GM12878 (cell line): ENCODE measurements at regions not wholly inside any gene's neighbourhood (a gene's known extent, or its start where the extent isn't known, plus 50 kb on each side); places are given as distances from the start of the nearest gene placed in this dataset.

Source experiments
- ATAC-seq: fragments of 200-7000 bp; cut with Tn5 transposase; 3 replicates; pipeline ENCODE4 v1.9.1; 2020; ENCODE audit warnings: mild to moderate bottlenecking, moderate library complexity
- BruUV-seq: library from RNA; stranded (reverse); fragments of 400-500 nt; replicated peaks from 2 replicates; lab custom pipeline; 2021; lab: Mats Ljungman, UMichigan
- CTCF ChIA-PET: fragments of 300-600 bp; sonication (Branson Sonifier 250); formaldehyde crosslinking; extraction: SDS; loops from one replicate; lab custom pipeline; 2021; ENCODE audit warnings: inconsistent platforms; lab: Yijun Ruan, JAX
- POLR2A ChIA-PET: fragments of 350-600 bp; formaldehyde crosslinking; extraction: SDS; loops from one replicate; lab custom pipeline; 2021; ENCODE audit warnings: inconsistent platforms; lab: Charles Lee
- RAD21 ChIA-PET: fragments of 300-600 bp; sonication (Branson Sonifier 250); formaldehyde crosslinking; loops from one replicate; lab custom pipeline; 2023; ENCODE audit warnings: antibody characterized with exemption; ENCODE audit not compliant: unreplicated experiment; lab: Charles Lee
- SMC1A ChIA-PET: fragments of 300-600 bp; sonication (Branson Sonifier 250); formaldehyde crosslinking; loops from one replicate; lab custom pipeline; 2023; ENCODE audit not compliant: unreplicated experiment, uncharacterized antibody; lab: Charles Lee
- DNase-seq: peaks from one replicate; pipeline ENCODE4 v3.0.0-alpha.2; 2011; ENCODE audit warnings: low read depth, low spot score
- FAIRE-seq: peaks from 3 replicates; lab custom pipeline; 2011; peaks lifted over from hg19 to GRCh38; lab: Jason Lieb, UNC
- H2AFZ ChIP-seq: 2 replicates; pipeline ENCODE4 v1.6.0; 2011; ENCODE audit warnings: low read depth, low read length, control low read depth; ENCODE audit not compliant: control insufficient read depth
- H3K27ac ChIP-seq: 2 replicates; pipeline ENCODE4 v1.5.1; 2011; ENCODE audit warnings: control low read depth; ENCODE audit not compliant: control insufficient read depth, insufficient read depth
- H3K27me3 ChIP-seq, 2 experiments: replicated peaks in 1 of 2; 2 replicates each; pipeline versions ENCODE4 v1.6.0 to v1.6.1; 2011; ENCODE audit warnings: low read length in 1 of 2; ENCODE audit not compliant: control insufficient read depth in 2 of 2, insufficient read depth in 2 of 2
- H3K36me3 ChIP-seq, 2 experiments: 2 replicates each; pipeline ENCODE4 v1.5.1; 2011; ENCODE audit warnings: low read length in 1 of 2; ENCODE audit not compliant: control insufficient read depth in 2 of 2, insufficient read depth in 2 of 2
- H3K4me1 ChIP-seq: 2 replicates; pipeline ENCODE4 v1.6.1; 2011; ENCODE audit warnings: mild to moderate bottlenecking, low read length, moderate library complexity, mixed read lengths; ENCODE audit not compliant: control insufficient read depth, insufficient read depth
- H3K4me2 ChIP-seq: 2 replicates; pipeline ENCODE4 v1.6.0; 2011; ENCODE audit warnings: control low read depth; ENCODE audit not compliant: control insufficient read depth, insufficient read depth
- H3K4me3 ChIP-seq: fragments of 200-600 bp; sonication (generic); 2 replicates; pipeline ENCODE4 v1.5.1; 2016
- H3K79me2 ChIP-seq: 2 replicates; pipeline ENCODE4 v1.6.0; 2011; ENCODE audit warnings: low read length; ENCODE audit not compliant: control insufficient read depth, insufficient read depth
- H3K9ac ChIP-seq: 2 replicates; pipeline ENCODE4 v1.8.0; 2011; ENCODE audit warnings: low read length, control low read depth, mixed read lengths; ENCODE audit not compliant: control insufficient read depth, insufficient read depth
- H3K9me3 ChIP-seq: replicated peaks from 3 replicates; pipeline ENCODE4 v1.5.1; 2011; ENCODE audit warnings: mild to moderate bottlenecking, low read length; ENCODE audit not compliant: control insufficient read depth, insufficient read depth
- H4K20me1 ChIP-seq: 2 replicates; pipeline ENCODE4 v1.6.0; 2011; ENCODE audit not compliant: control insufficient read depth, insufficient read depth
- ATF2 ChIP-seq: IDR thresholded peaks from 2 replicates; pipeline ENCODE4 v1.6.1; 2012; ENCODE audit warnings: low read length, inconsistent platforms
- ATF3 ChIP-seq: IDR thresholded peaks from 2 replicates; pipeline ENCODE4 v1.6.1; 2011; ENCODE audit warnings: low read depth, mild to moderate bottlenecking, low read length, moderate library complexity, borderline replicate concordance; ENCODE audit errors: extremely low read depth
- CBX5 ChIP-seq: sonication (generic); IDR thresholded peaks from 2 replicates; pipeline ENCODE4 v1.6.1; 2016; ENCODE audit warnings: low read depth, moderate library complexity, mild to moderate bottlenecking, inconsistent platforms
- E2F4 ChIP-seq: IDR thresholded peaks from 2 replicates; pipeline ENCODE4 v1.6.1; 2012; ENCODE audit warnings: low read depth, low read length, improper control_type of control experiment
- GABPA ChIP-seq: IDR thresholded peaks from 2 replicates; pipeline ENCODE4 v1.6.1; 2014; ENCODE audit warnings: antibody characterized with exemption, low read depth, mild to moderate bottlenecking, inconsistent platforms
- IRF3 ChIP-seq: fragments of 450-650 bp; IDR thresholded peaks from 2 replicates; pipeline ENCODE4 v1.6.1; 2014; ENCODE audit warnings: mild to moderate bottlenecking
- PBX3 ChIP-seq: IDR thresholded peaks from 2 replicates; pipeline ENCODE4 v1.6.1; 2011; ENCODE audit warnings: mild to moderate bottlenecking, low read depth, low read length, moderate library complexity; ENCODE audit not compliant: insufficient replicate concordance
- RUNX3 ChIP-seq: IDR thresholded peaks from 2 replicates; pipeline ENCODE4 v1.6.1; 2012; ENCODE audit warnings: low read length, inconsistent platforms
- STAT1 ChIP-seq: fragments of 450-650 bp; conservative IDR thresholded peaks from 2 replicates; pipeline ENCODE4 v1.6.1; 2014; ENCODE audit warnings: antibody characterized with exemption, mild to moderate bottlenecking
- SUZ12 ChIP-seq: fragments of 200-600 bp; sonication (generic); IDR thresholded peaks from one replicate; pipeline ENCODE4 v1.6.1; 2018; ENCODE audit warnings: antibody characterized with exemption, mild to moderate bottlenecking; ENCODE audit not compliant: unreplicated experiment
- TBL1XR1 ChIP-seq: IDR thresholded peaks from 2 replicates; pipeline ENCODE4 v1.6.1; 2012; ENCODE audit warnings: low read depth, low read length, improper control_type of control experiment
- YBX1 ChIP-seq: fragments of 450-650 bp; IDR thresholded peaks from 2 replicates; pipeline ENCODE4 v1.6.1; 2016; ENCODE audit warnings: antibody characterized with exemption
- YY1 ChIP-seq: IDR thresholded peaks from 2 replicates; pipeline ENCODE4 v1.6.1; 2011; ENCODE audit warnings: low read depth, mild to moderate bottlenecking, low read length
- ZNF687 ChIP-seq: fragments of 450-650 bp; IDR thresholded peaks from 2 replicates; pipeline ENCODE4 v1.6.1; 2017; ENCODE audit warnings: mild to moderate bottlenecking, moderate library complexity
- ZZZ3 ChIP-seq: IDR thresholded peaks from 2 replicates; pipeline ENCODE4 v1.6.1; 2011; ENCODE audit warnings: low read depth; ENCODE audit not compliant: control insufficient read depth, insufficient read length
- WGBS: methylation state at CpG from one replicate; pipeline ENCODE4 v1.1.6; 2016; ENCODE audit warnings: low lambda C conversion rate; ENCODE audit not compliant: insufficient replicate concordance, insufficient coverage; ENCODE audit errors: missing lambda C conversion rate; 5-methylcytosine and 5-hydroxymethylcytosine counted together
- in situ Hi-C: fragments of 300-500 bp; cut with MboI; formaldehyde crosslinking; loops from 9 replicates; pipeline ENCODE4 v1.14.3; 2018; ENCODE audit warnings: mixed read lengths
- intact Hi-C: fragments of 100-400 bp; cut with micrococcal nuclease; formaldehyde crosslinking; loops from one replicate; pipeline ENCODE4 v1.14.2; 2022; ENCODE audit not compliant: unreplicated experiment

- TF ChIP-seq ATF3, result no peak
- TF ChIP-seq YY1, result no peak
- TF ChIP-seq GABPA, result no peak
- no peak for TF ChIP-seq ZNF687
- no peak for TF ChIP-seq E2F4
- no peak for TF ChIP-seq TBL1XR1
- no peak for TF ChIP-seq ZZZ3
- no peak for TF ChIP-seq YBX1
- no peak for TF ChIP-seq CBX5
- TF ChIP-seq ATF2, result no peak
- no peak for TF ChIP-seq IRF3
- no peak for TF ChIP-seq PBX3
- TF ChIP-seq RUNX3, result no peak
- no peak for TF ChIP-seq STAT1
- TF ChIP-seq SUZ12, result no peak
- ChIA-PET CTCF (no interaction called here), RAD21 (no interaction called here), SMC1A (interaction anchor here (1.6 kb wide), 1 partner anchor 15 kb away, joined by 6 read pairs; no protein-coding TSS in a partner anchor), POLR2A (no interaction called here)
- Histone ChIP-seq H3K4me3 (no peak overlapping the region), H3K9ac (no peak overlapping the region), H3K36me3 (no peaks in the 10 kb centered on the region), H3K4me2 (no peak overlapping the region), H3K79me2 (no peaks in the 10 kb centered on the region), H4K20me1 (no peaks in the 10 kb centered on the region), H3K4me1 (no peaks in the 10 kb centered on the region), H3K9me3 (no peaks in the 10 kb centered on the region), H3K27me3 (no peaks in the 10 kb centered on the region), H3K27ac (no peak overlapping the region), H2AFZ (no peak overlapping the region)
- WGBS, result 2% methylated on average over 6 of the region's 6 CpGs
- DNase-seq, result no peak
- in situ Hi-C loops (no loop called here), intact Hi-C loops (no loop called here)
- no peak for FAIRE-seq
- no TSS peak for BruUV-seq
- ATAC-seq, result no peak
These were observed 189.3 kb downstream of the EDEM1 start for GRCh38 chr3:5376761-5377160.
